Epithelial cell of esophagus (primary cell): ENCODE measurements at regions not wholly inside any gene's neighbourhood (a gene's known extent, or its start where the extent isn't known, plus 50 kb on each side); places are given as distances from the start of the nearest gene placed in this dataset.
A peak's percentile ranks its signal among the peaks of the same experiment; 100 is the strongest.

Experiments used
- DNase-seq: peaks from one replicate; pipeline ENCODE4 v3.0.0; 2010; ENCODE audit warnings: low read depth
- H3K4me3 ChIP-seq: 2 replicates; pipeline ENCODE4 v1.5.1; 2011; ENCODE audit warnings: mild to moderate bottlenecking, low read length, control low read depth
- TF ChIP-seq, protein P1 (sequence below): IDR thresholded peaks from 2 replicates; pipeline ENCODE4 v1.5.1; 2011; ENCODE audit warnings: low read depth, mild to moderate bottlenecking, low read length, control low read depth, inconsistent platforms; ENCODE audit not compliant: insufficient read depth; ENCODE audit errors: missing control alignments

- no peak overlapping the region for H3K4me3 ChIP-seq
- TF ChIP-seq, protein P1, sequence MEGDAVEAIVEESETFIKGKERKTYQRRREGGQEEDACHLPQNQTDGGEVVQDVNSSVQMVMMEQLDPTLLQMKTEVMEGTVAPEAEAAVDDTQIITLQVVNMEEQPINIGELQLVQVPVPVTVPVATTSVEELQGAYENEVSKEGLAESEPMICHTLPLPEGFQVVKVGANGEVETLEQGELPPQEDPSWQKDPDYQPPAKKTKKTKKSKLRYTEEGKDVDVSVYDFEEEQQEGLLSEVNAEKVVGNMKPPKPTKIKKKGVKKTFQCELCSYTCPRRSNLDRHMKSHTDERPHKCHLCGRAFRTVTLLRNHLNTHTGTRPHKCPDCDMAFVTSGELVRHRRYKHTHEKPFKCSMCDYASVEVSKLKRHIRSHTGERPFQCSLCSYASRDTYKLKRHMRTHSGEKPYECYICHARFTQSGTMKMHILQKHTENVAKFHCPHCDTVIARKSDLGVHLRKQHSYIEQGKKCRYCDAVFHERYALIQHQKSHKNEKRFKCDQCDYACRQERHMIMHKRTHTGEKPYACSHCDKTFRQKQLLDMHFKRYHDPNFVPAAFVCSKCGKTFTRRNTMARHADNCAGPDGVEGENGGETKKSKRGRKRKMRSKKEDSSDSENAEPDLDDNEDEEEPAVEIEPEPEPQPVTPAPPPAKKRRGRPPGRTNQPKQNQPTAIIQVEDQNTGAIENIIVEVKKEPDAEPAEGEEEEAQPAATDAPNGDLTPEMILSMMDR, result no peak
- DNase-seq, result peak; percentile 57
Measured at GRCh38 chr5:57566914-57567313, 84.3 kb upstream of the ACTBL2 start.

GRCh38 chr5:57561231-57561842, 78.7 kb upstream of the ACTBL2 start:
- no peak overlapping the region for H3K4me3 ChIP-seq
- DNase-seq, result no peak
- TF ChIP-seq, protein P1, result no peak

GRCh38 chr5:57559110-57559635, 76.6 kb upstream of the ACTBL2 start:
- no peak for DNase-seq
- H3K4me3 ChIP-seq, result no peak overlapping the region
- TF ChIP-seq, protein P1, result no peak

- DNase-seq, result no peak
- H3K4me3 ChIP-seq, result no peak overlapping the region
- TF ChIP-seq, protein P1, result no peak
Measured at GRCh38 chr5:57552033-57552432, 69.4 kb upstream of the ACTBL2 start.

- H3K4me3 ChIP-seq, result no peak overlapping the region
- no peak for DNase-seq
- TF ChIP-seq, protein P1, result no peak
Measured at GRCh38 chr5:57551251-57551650, 68.6 kb upstream of the ACTBL2 start.

- no peak for DNase-seq
- TF ChIP-seq, protein P1, result no peak
- no peak overlapping the region for H3K4me3 ChIP-seq
Measured at GRCh38 chr5:57550132-57550531, 67.5 kb upstream of the ACTBL2 start.

DNA sequence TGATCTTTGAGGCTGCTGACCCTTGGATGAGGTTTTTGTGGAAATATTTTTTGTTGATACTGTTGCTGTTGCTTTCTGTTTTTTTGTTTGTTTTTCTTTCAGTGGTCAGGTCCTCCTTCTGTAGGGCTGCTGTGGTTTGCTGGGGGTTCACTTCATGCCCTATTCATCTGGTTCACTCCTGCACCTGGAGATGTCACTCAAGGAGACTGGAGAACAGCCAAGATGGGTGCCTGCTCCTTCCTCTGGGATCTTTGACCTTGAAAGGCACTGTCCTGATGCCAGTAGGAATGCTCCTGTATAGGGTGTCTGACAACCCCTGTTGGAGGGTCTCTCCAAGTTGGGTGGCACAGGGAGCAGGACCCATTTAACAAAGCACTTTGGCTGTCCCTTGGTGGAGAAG, 67.0 kb upstream of the ACTBL2 start:
- TF ChIP-seq, protein P1, result no peak
- no peak overlapping the region for H3K4me3 ChIP-seq
- no peak for DNase-seq
